Activated CD8-positive, alpha-beta T cell treated with anti-CD3 and anti-CD28 coated beads for 36 hours (primary cell): ENCODE measurements at regions not wholly inside any gene's neighbourhood (a gene's known extent, or its start where the extent isn't known, plus 50 kb on each side); places are given as distances from the start of the nearest gene placed in this dataset.

Experiments used
- ATAC-seq: fragments of 200-7000 bp; cut with Tn5 transposase; one replicate; pipeline ENCODE4 v1.10.0; 2021; ENCODE audit warnings: mild to moderate bottlenecking, moderate library complexity
- CTCF ChIA-PET: fragments of 350-600 bp; sonication (Branson Sonifier 250); formaldehyde crosslinking; loops from one replicate; lab custom pipeline; 2021; ENCODE audit warnings: antibody characterized with exemption; lab: Charles Lee
- POLR2A ChIA-PET: fragments of 350-600 bp; sonication (Branson Sonifier 250); formaldehyde crosslinking; loops from one replicate; lab custom pipeline; 2021; ENCODE audit warnings: antibody characterized with exemption; lab: Charles Lee
- DNase-seq: peaks from one replicate; pipeline ENCODE4 v3.0.0-alpha.2; 2020
- H3K27ac Mint-ChIP-seq: one replicate; pipeline ENCODE4 v1.8.0; 2021; ENCODE audit warnings: mild to moderate bottlenecking, mixed read lengths
- H3K27me3 Mint-ChIP-seq: one replicate; pipeline ENCODE4 v1.8.0; 2021; ENCODE audit warnings: mixed read lengths
- H3K36me3 Mint-ChIP-seq: one replicate; pipeline ENCODE4 v1.8.0; 2021; ENCODE audit warnings: low read depth, mixed read lengths
- H3K4me1 Mint-ChIP-seq: one replicate; pipeline ENCODE4 v1.8.0; 2021; ENCODE audit warnings: low read depth, mixed read lengths
- H3K4me3 Mint-ChIP-seq: one replicate; pipeline ENCODE4 v1.8.0; 2021; ENCODE audit warnings: mild to moderate bottlenecking, moderate library complexity, mixed read lengths
- H3K9me3 Mint-ChIP-seq: one replicate; pipeline ENCODE4 v1.8.0; 2021; ENCODE audit warnings: mixed read lengths
- intact Hi-C: fragments of 100-400 bp; cut with micrococcal nuclease; formaldehyde crosslinking; loops from one replicate; pipeline ENCODE4 v1.10.0; 2022
- TF ChIP-seq, protein P1 (sequence below): fragments of 200-600 bp; IDR thresholded peaks from one replicate; pipeline ENCODE4 v1.8.0; 2022; ENCODE audit warnings: antibody characterized with exemption, mild to moderate bottlenecking

DNA sequence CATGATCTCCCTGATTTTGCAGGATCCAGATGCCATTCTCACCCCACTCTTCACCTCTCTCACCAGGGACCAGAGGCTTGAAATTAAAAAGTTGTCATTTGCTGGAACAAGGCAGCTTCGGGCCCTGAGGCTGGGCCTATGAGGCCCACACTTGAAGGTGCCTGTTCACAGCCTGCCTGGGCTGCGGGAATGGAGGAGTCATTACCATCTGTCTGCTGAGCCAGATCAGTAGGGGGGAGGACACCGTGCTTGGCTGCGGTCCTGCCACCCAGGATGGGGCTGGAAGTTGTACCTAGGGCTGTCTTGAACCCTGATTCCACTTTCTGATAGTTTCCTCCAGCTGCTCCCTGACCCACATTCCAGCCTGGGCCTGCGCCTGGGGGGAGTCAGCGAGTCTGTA is 208.3 kb upstream of the N4BP1 start:
- POLR2A ChIA-PET, result no interaction called here
- Mint-ChIP-seq H3K36me3 (no peaks in the 10 kb centered on the region), H3K4me3 (no peak overlapping the region), H3K4me1 (no peaks in the 10 kb centered on the region), H3K9me3 (no peaks in the 10 kb centered on the region), H3K27ac (no peak overlapping the region), H3K27me3 (no peaks in the 10 kb centered on the region)
- ATAC-seq, result no peak
- DNase-seq, result no peak
- intact Hi-C loops, result no loop called here
- CTCF ChIA-PET, result no interaction called here
- TF ChIP-seq, protein P1, sequence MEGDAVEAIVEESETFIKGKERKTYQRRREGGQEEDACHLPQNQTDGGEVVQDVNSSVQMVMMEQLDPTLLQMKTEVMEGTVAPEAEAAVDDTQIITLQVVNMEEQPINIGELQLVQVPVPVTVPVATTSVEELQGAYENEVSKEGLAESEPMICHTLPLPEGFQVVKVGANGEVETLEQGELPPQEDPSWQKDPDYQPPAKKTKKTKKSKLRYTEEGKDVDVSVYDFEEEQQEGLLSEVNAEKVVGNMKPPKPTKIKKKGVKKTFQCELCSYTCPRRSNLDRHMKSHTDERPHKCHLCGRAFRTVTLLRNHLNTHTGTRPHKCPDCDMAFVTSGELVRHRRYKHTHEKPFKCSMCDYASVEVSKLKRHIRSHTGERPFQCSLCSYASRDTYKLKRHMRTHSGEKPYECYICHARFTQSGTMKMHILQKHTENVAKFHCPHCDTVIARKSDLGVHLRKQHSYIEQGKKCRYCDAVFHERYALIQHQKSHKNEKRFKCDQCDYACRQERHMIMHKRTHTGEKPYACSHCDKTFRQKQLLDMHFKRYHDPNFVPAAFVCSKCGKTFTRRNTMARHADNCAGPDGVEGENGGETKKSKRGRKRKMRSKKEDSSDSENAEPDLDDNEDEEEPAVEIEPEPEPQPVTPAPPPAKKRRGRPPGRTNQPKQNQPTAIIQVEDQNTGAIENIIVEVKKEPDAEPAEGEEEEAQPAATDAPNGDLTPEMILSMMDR, result no peak

DNA sequence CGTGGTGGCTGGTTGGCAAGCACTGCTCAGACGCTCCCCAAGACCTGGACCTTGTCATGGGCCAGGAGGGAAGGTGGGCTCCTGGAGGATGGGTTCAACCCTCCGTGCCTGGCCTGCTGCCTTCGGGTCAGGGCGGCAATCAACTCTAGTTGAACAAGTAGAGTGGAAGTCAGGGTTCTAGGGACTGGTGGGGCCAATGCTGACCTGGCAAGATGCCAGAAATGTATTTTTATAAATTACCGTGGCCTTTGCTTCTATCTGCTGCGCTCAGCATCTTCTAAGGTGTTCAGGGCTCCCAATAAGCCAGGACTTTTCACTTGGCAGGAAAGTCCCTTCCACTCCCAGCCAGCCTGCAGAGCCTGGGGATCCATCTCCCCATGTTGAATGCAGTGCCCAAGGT is 207.1 kb upstream of the N4BP1 start:
- H3K9me3 Mint-ChIP-seq, result no peaks in the 10 kb centered on the region
- ATAC-seq, result no peak
- peaks cover 6% of the 10 kb centered on the region for H3K27me3 Mint-ChIP-seq
- POLR2A ChIA-PET, result no interaction called here
- no peaks in the 10 kb centered on the region for H3K4me1 Mint-ChIP-seq
- TF ChIP-seq, protein P1, result no peak
- no peak for DNase-seq
- H3K4me3 Mint-ChIP-seq, result no peak overlapping the region
- CTCF ChIA-PET, result no interaction called here
- H3K36me3 Mint-ChIP-seq, result no peaks in the 10 kb centered on the region
- no peak overlapping the region for H3K27ac Mint-ChIP-seq
- intact Hi-C loops, result no loop called here

DNA sequence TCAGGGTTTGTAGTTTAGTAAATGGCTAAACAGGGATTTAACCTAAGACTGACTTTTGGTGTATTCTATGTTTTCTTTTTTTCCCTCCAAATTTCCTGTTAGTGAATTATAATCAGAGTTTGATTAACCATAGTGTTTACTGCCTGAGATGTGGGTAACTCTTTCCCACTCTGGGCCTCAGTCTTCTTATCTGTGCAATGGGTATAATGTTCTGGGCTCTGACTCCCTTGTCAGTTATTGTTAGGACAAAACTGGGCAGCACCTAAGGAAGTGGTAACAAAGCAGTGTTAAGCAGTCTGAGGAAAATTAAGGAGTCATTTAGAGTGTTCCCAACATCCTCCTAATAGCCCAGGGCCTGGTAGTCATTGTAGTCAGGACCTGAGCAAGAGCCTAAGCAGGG is 206.4 kb upstream of the N4BP1 start:
- intact Hi-C loops, result no loop called here
- Mint-ChIP-seq H3K4me1 (no peaks in the 10 kb centered on the region), H3K9me3 (no peaks in the 10 kb centered on the region), H3K4me3 (no peak overlapping the region), H3K27me3 (peaks cover 12% of the 10 kb centered on the region), H3K27ac (no peak overlapping the region), H3K36me3 (no peaks in the 10 kb centered on the region)
- ChIA-PET POLR2A (no interaction called here), CTCF (no interaction called here)
- TF ChIP-seq, protein P1, result no peak
- DNase-seq (no peak), ATAC-seq (no peak)

DNA sequence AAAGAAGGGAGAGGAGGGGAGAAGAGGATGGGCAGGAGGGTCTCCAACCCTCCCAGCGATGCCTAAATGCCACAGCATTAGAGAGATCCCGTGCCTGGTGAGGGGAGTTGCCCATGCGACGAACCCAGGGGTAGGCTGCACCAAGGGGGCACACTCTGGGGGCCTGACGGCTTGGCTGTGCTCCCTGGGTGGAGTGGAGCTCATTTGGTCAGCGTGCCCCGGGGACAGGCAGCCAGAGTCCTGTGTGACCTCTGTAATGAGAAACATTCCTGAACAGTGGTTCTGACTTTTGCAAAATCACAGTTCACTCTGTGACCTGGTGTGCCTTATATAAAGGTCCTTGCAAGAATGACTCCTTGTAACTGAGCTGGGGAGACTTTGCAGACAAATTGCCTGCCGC is 205.0 kb upstream of the N4BP1 start:
- ChIA-PET CTCF (no interaction called here), POLR2A (no interaction called here)
- Mint-ChIP-seq H3K27me3 (peaks cover 18% of the 10 kb centered on the region), H3K36me3 (no peaks in the 10 kb centered on the region), H3K4me1 (no peaks in the 10 kb centered on the region), H3K4me3 (no peak overlapping the region), H3K27ac (no peak overlapping the region), H3K9me3 (no peaks in the 10 kb centered on the region)
- intact Hi-C loops, result no loop called here
- TF ChIP-seq, protein P1, result no peak
- DNase-seq, result no peak
- no peak for ATAC-seq

DNA sequence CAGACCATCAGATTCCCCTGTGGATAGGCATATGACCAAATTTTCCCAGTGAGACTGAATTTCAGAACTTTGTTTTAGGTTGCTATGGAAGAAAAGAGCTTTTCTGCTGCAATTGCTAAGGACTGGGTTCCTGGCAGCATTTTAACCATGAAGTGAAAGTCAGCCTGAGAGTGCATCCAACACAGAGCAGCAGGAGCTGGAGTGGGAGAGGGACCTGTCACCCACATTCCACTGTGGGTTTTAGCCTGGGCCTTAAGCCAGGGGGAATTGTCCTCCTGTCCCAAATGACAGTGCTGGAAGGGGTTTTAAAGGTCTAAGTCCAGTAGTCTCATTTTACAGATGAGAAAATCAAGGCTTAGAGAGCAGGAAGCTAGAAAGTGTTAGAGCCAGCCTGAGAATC is 203.5 kb upstream of the N4BP1 start:
- Mint-ChIP-seq H3K36me3 (no peaks in the 10 kb centered on the region), H3K4me3 (no peak overlapping the region), H3K4me1 (no peaks in the 10 kb centered on the region), H3K27me3 (peaks cover 23% of the 10 kb centered on the region), H3K27ac (no peak overlapping the region), H3K9me3 (no peaks in the 10 kb centered on the region)
- ATAC-seq (no peak), DNase-seq (no peak)
- TF ChIP-seq, protein P1, result no peak
- ChIA-PET CTCF (no interaction called here), POLR2A (no interaction called here)
- intact Hi-C loops, result no loop called here
